ENCODE measurements at regions not wholly inside any gene's neighbourhood (a gene's known extent, or its start where the extent isn't known, plus 50 kb on each side); places are given as distances from the start of the nearest gene placed in this dataset.

DNA sequence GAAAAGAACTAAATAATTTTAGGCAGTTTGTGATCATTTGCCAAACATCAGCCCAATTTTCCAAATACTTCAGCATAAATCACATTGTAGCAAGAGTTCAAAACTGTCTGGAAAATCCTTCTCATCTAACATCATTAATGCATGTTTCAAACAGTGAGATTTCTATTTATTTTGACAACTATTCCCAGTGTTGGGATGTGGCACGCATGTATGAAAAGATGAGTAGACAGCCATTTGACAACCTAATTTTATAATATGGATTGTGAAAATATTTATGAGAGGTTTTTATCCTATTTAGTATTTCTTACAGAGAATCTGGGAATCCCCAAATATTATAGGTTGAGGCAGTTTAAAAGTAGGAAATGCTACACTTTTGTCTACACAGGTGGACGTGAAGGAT, 357.6 kb upstream of the ARID1B start:
- Histone ChIP-seq H3K27me3 (no peaks in the 10 kb centered on the region), H3K27ac (no peak overlapping the region), H3K4me1 (no peaks in the 10 kb centered on the region), H3K9me3 (peaks cover 11 to 12% of the 10 kb centered on the region in 2 donors), H3K4me3 (no peak overlapping the region), H3K36me3 (no peaks in the 10 kb centered on the region)
- DNase-seq (ENCODE audit: low spot score in 2 of 2), result no peak
- TF ChIP-seq POLR2AphosphoS5 (IDR thresholded peaks at IDR 0.05) (no peak), POLR2A (IDR thresholded peaks at IDR 0.05) (no peak)
- TF ChIP-seq, protein P1, sequence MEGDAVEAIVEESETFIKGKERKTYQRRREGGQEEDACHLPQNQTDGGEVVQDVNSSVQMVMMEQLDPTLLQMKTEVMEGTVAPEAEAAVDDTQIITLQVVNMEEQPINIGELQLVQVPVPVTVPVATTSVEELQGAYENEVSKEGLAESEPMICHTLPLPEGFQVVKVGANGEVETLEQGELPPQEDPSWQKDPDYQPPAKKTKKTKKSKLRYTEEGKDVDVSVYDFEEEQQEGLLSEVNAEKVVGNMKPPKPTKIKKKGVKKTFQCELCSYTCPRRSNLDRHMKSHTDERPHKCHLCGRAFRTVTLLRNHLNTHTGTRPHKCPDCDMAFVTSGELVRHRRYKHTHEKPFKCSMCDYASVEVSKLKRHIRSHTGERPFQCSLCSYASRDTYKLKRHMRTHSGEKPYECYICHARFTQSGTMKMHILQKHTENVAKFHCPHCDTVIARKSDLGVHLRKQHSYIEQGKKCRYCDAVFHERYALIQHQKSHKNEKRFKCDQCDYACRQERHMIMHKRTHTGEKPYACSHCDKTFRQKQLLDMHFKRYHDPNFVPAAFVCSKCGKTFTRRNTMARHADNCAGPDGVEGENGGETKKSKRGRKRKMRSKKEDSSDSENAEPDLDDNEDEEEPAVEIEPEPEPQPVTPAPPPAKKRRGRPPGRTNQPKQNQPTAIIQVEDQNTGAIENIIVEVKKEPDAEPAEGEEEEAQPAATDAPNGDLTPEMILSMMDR (IDR thresholded peaks at IDR 0.05), result no peak
- intact Hi-C loops (cut with DNase I; ENCODE audit: low total_unique reads), result no loop called here

DNA sequence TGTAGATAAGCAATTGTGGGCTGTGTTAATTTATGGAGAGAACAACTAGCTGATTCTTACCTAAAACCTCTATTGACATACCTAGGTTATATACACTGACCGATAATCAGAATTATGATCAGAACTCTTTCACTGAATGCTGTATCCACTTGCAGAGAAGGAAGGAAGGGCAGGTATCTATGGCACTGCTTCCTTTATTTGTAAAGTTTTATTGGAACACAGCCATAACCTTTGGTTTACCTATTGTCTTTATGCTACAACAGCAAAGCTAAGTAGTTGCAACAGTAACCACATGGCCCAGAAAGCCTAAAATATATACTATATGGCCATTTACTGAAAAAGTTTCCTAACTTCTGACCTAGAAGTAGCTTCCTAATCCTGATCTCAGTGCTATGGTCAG, 358.9 kb upstream of the ARID1B start:
- Histone ChIP-seq H3K27ac (no peak overlapping the region), H3K9me3 (peaks cover 10 to 12% of the 10 kb centered on the region in 2 donors), H3K4me1 (no peaks in the 10 kb centered on the region), H3K36me3 (no peaks in the 10 kb centered on the region), H3K27me3 (no peaks in the 10 kb centered on the region), H3K4me3 (no peak overlapping the region)
- TF ChIP-seq POLR2AphosphoS5 (IDR thresholded peaks at IDR 0.05) (no peak), POLR2A (IDR thresholded peaks at IDR 0.05) (no peak)
- TF ChIP-seq, protein P1 (IDR thresholded peaks at IDR 0.05), result no peak
- no peak for DNase-seq (ENCODE audit: low spot score in 2 of 2)
- intact Hi-C loops (cut with DNase I; ENCODE audit: low total_unique reads), result no loop called here

DNA sequence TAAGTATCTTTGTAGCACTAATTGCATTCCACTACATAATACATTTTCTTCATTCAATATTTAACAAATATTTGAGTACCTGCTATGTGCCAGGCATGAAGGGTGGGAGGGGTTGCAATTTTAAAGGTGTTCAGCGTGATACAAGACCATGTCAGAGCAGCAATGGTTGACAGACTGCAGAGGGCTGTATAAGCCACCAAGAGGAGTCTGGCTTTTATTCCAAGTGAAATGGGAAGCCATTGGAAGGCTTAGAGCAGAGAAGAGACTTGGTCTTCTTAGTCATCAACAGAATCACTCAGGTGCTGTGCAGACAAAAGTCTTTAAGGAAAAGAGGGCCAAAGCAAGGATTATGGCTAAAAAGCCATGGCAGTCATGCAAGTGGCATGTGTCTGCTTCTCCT, 360.8 kb upstream of the ARID1B start:
- H3K27me3 ChIP-seq, result no peaks in the 10 kb centered on the region
- intact Hi-C loops (cut with DNase I; ENCODE audit: low total_unique reads), result no loop called here

DNA sequence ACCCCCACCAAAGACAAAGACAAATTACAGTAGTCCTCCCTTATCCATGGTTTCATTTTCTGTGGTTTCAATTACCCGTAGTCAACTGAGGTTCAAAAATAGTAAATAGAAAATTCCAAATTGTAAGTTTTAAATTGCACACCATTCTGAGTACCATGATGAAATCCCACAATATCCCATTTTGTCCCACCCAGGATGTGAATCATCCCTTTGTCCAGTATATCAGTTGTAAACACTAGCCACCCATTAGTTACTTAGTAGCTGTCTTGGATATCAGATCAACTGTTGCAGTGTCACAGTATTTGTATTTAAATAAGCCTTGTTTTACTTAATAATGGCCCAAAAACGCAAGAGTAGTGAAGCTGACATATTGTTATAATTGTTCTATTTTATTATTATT, 364.0 kb upstream of the ARID1B start:
- no peak for DNase-seq (ENCODE audit: low spot score in 2 of 2)
- no peak overlapping the region for H3K27ac ChIP-seq
- intact Hi-C loops (cut with DNase I; ENCODE audit: low total_unique reads), result no loop called here
- no peaks in the 10 kb centered on the region for H3K36me3 ChIP-seq
- no peaks in the 10 kb centered on the region for H3K4me1 ChIP-seq
- no peaks in the 10 kb centered on the region for H3K27me3 ChIP-seq
- TF ChIP-seq POLR2AphosphoS5 (IDR thresholded peaks at IDR 0.05), result no peak
- TF ChIP-seq, protein P1 (IDR thresholded peaks at IDR 0.05), result no peak
- no peak for TF ChIP-seq POLR2A (IDR thresholded peaks at IDR 0.05)
- no peaks in the 10 kb centered on the region for H3K9me3 ChIP-seq
- H3K4me3 ChIP-seq, result no peak overlapping the region

More for the DNA sequence above, 360.8 kb upstream of the ARID1B start:
- Histone ChIP-seq H3K9me3 (no peaks in the 10 kb centered on the region), H3K36me3 (no peaks in the 10 kb centered on the region), H3K4me3 (no peak overlapping the region), H3K4me1 (no peaks in the 10 kb centered on the region), H3K27ac (no peak overlapping the region)
- no peak for DNase-seq (ENCODE audit: low spot score in 2 of 2)
- TF ChIP-seq POLR2A (IDR thresholded peaks at IDR 0.05) (no peak), POLR2AphosphoS5 (IDR thresholded peaks at IDR 0.05) (no peak)
- TF ChIP-seq, protein P1 (IDR thresholded peaks at IDR 0.05), result no peak

DNA sequence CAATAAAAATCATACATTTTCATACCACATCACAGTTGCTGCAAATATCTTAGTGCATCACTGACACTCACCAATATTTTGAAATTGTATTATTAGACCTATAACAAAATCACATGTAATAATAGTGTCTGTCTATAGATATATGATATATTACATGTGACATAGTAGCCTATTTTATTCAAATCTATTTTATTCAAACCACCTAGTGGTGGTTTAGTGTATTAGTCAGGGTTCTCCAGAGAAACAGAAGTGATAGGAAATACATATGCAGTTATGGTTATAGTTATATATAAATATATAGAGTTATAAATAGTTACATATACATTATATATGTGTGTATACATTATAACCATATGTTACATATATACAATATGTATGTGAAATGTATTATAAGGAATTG, 366.5 kb upstream of the ARID1B start:
- intact Hi-C loops (cut with DNase I; ENCODE audit: low total_unique reads), result no loop called here
- Histone ChIP-seq H3K9me3 (no peaks in the 10 kb centered on the region), H3K4me3 (no peak overlapping the region), H3K27ac (no peak overlapping the region), H3K4me1 (no peaks in the 10 kb centered on the region), H3K36me3 (no peaks in the 10 kb centered on the region), H3K27me3 (no peaks in the 10 kb centered on the region)
- DNase-seq (ENCODE audit: low spot score in 2 of 2), result no peak
- no peak for TF ChIP-seq POLR2AphosphoS5 (IDR thresholded peaks at IDR 0.05)
- TF ChIP-seq POLR2A (IDR thresholded peaks at IDR 0.05), result no peak
- TF ChIP-seq, protein P1 (IDR thresholded peaks at IDR 0.05), result no peak

Data from breast epithelium (tissue), 4 donors.